ENCODE measurements at regions not wholly inside any gene's neighbourhood (a gene's known extent, or its start where the extent isn't known, plus 50 kb on each side); places are given as distances from the start of the nearest gene placed in this dataset.

GRCh38 chr2:128521482-128521881, 202.8 kb upstream of the HS6ST1 start:
- TF ChIP-seq CTCF (conservative IDR thresholded peaks at IDR 0.05; ENCODE audit: low read depth, low read length) = no peak
- no peak overlapping the region for H3K4me3 ChIP-seq (ENCODE audit: low read depth, low read length)
- DNase-seq (ENCODE audit: low read depth) = no peak

- H3K4me3 ChIP-seq (ENCODE audit: low read depth, low read length) = no peak overlapping the region
- TF ChIP-seq CTCF (conservative IDR thresholded peaks at IDR 0.05; ENCODE audit: low read depth, low read length) = no peak
- no peak for DNase-seq (ENCODE audit: low read depth)
Observed at GRCh38 chr2:128522829-128523228, 204.2 kb upstream of the HS6ST1 start.

- no peak overlapping the region for H3K4me3 ChIP-seq (ENCODE audit: low read depth, low read length)
- DNase-seq (ENCODE audit: low read depth) = no peak
- no peak for TF ChIP-seq CTCF (conservative IDR thresholded peaks at IDR 0.05; ENCODE audit: low read depth, low read length)
Observed at GRCh38 chr2:128523457-128523856, 204.8 kb upstream of the HS6ST1 start.

- TF ChIP-seq CTCF (conservative IDR thresholded peaks at IDR 0.05; ENCODE audit: low read depth, low read length) = no peak
- no peak overlapping the region for H3K4me3 ChIP-seq (ENCODE audit: low read depth, low read length)
- no peak for DNase-seq (ENCODE audit: low read depth)
Observed at GRCh38 chr2:128524183-128524582, 205.5 kb upstream of the HS6ST1 start.

GRCh38 chr2:128525653-128526052, 207.0 kb upstream of the HS6ST1 start:
- DNase-seq (ENCODE audit: low read depth) = peak; percentile 35
- H3K4me3 ChIP-seq (ENCODE audit: low read depth, low read length) = no peak overlapping the region
- no peak for TF ChIP-seq CTCF (conservative IDR thresholded peaks at IDR 0.05; ENCODE audit: low read depth, low read length)

GRCh38 chr2:128526455-128526976, 207.8 kb upstream of the HS6ST1 start:
- no peak for TF ChIP-seq CTCF (conservative IDR thresholded peaks at IDR 0.05; ENCODE audit: low read depth, low read length)
- DNase-seq (ENCODE audit: low read depth) = no peak
- no peak overlapping the region for H3K4me3 ChIP-seq (ENCODE audit: low read depth, low read length)

GRCh38 chr2:128528133-128528532, 209.5 kb upstream of the HS6ST1 start:
- H3K4me3 ChIP-seq (ENCODE audit: low read depth, low read length) = no peak overlapping the region
- TF ChIP-seq CTCF (conservative IDR thresholded peaks at IDR 0.05; ENCODE audit: low read depth, low read length) = no peak
- DNase-seq (ENCODE audit: low read depth) = no peak

Data from choroid plexus epithelial cell (primary cell).